Suprapubic skin (tissue), 4 donors: ENCODE measurements at regions not wholly inside any gene's neighbourhood (a gene's known extent, or its start where the extent isn't known, plus 50 kb on each side); places are given as distances from the start of the nearest gene placed in this dataset.

Experiments used
- CTCF ChIP-seq, 2 donors: fragments of 200-600 bp in 1 of 2; fragments of 450-650 bp in 1 of 2; sonication (generic) in 1 of 2; IDR thresholded peaks; one replicate each; pipeline ENCODE4 v1.5.1; 2016 to 2019; ENCODE audit warnings: antibody characterized with exemption in 2 of 2, mild to moderate bottlenecking in 1 of 2, moderate library complexity in 1 of 2
- EP300 ChIP-seq: sonication (generic); formaldehyde crosslinking; IDR thresholded peaks from one replicate; pipeline ENCODE4 v1.6.1; 2017; ENCODE audit warnings: antibody characterized with exemption
- POLR2A ChIP-seq, 2 donors: fragments of 450-650 bp; IDR thresholded peaks; one replicate each; pipeline ENCODE4 v1.6.1; 2017; ENCODE audit warnings: antibody characterized with exemption in 2 of 2, mild to moderate bottlenecking in 2 of 2, moderate library complexity in 2 of 2
- POLR2AphosphoS5 ChIP-seq, 3 donors: sonication (generic); formaldehyde crosslinking; IDR thresholded peaks; one replicate each; pipeline ENCODE4 v1.6.1; 2017; ENCODE audit warnings: antibody characterized with exemption in 3 of 3

DNA sequence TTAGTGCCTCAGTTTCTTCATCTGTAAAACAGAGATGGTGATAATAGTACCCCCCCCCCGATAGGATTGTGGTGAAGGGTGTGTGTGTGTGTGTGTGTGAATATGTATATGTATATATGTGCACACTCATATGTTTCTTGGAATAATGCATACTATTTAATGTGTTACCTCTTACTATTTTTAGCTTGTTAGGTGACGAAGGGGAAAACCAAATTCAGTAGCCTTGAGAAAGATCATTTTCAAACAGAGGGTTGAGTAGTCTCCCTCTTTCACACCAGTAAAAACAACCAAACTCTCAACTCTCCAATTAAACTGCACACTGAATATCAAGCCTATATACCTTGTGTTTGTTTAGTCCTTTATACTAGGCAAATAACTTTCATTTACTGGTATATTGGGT, 75.7 kb downstream of the NTMT2 start:
- TF ChIP-seq CTCF (IDR thresholded peaks at IDR 0.05) (no peak), EP300 (no peak), POLR2AphosphoS5 (IDR thresholded peaks at IDR 0.05) (no peak), POLR2A (IDR thresholded peaks at IDR 0.05) (no peak)
